ENCODE measurements at regions not wholly inside any gene's neighbourhood (a gene's known extent, or its start where the extent isn't known, plus 50 kb on each side); places are given as distances from the start of the nearest gene placed in this dataset.

GRCh38 chr5:88394536-88395175, 126.0 kb upstream of the TMEM161B start:
- no peak for DNase-seq

DNA sequence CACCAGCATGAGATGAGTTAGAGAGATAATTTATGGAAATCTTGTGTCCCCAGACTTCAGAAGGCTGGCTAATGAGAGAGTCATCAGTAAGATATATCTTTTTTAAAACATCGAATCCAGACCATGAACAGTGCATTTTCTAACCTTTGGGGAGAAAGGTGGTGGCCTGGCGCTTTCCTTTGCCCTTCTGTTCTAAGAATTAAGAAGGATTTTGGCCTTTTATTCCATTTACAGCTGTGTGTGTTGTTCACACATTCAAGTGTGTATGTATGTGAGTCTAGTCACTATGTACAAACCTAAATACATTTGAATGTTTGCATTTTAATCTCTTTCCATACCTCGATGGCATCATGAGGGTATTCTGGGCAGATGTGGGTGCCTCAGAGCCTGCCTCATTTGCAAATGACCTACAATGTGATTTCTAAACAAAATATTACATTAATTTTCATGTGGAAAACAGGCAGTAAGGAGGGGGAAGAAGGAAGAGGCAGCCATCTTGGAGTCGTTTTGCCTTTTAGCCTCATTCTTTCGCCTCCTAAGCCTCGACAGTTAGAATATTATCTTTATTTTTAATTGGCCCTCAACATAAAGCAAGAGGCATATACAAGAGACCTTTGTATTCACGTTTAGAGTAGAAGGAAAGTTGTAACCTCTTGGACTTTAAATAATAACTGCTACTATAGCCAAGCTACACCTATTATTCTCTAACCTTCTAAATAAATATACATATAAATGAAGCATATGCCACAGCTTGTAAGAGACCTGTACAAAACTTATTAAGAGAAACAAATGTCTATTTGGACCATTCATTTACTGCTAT, 125.3 kb upstream of the TMEM161B start:
- no peak for DNase-seq

GRCh38 chr5:88393042-88393441, 124.4 kb upstream of the TMEM161B start:
- DNase-seq = no peak

DNA sequence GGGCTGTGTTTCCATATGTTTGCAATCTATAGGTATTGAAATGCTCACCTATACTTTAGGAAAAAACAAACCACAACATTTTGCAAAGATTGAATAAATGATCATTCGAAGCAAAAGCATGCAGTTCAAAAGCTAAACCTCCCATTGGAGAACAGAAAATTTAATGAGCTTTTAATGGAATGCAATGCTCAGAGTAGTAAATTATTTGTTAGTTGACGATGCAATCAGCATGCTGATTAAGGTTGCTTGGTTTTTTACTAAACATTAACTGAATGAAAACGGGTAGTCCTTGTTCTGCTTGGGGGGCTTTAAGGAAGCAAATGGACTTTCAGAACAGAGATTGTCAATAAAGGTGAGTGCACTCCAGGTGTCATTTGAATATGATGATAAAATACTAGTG, 123.3 kb upstream of the TMEM161B start:
- DNase-seq = no peak

DNA sequence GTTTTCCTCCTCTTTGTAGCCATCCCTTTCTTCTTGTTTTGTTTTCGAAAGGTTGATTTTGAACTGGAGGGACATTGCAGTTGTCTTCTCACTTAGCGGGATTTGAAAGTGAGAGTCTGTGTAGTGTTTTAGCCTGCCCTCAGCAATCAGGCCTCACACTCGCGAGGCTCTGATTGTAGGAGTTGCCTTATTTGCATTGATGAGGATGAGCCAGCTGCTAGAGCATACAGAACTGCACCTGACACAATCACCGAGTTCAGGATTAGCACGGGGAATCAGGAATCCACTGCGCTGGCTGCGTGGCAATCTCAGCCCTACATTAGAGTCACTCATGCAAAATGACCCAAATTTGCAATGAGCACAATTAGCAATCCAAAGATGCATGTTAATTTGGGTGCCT, 122.5 kb upstream of the TMEM161B start:
- no peak for DNase-seq

DNA sequence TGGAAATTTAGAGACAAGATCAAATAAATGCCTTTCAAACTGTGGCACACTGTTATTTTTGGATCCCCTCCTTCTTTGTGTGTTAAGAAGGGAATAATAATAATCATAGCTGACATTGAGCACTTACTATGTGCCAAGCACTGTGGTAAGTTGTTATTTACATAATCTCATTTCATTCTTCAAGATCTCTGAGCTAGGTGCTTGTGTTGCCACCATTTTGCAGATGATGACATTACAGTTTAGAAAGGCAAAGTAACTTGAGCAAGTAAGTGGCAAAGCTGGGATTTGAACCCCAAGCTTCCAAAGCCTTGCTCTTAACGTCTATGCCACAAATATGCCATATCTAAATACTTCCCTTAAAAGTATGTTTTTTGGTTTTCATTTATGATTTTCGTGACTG, 121.8 kb upstream of the TMEM161B start:
- DNase-seq = no peak

DNA sequence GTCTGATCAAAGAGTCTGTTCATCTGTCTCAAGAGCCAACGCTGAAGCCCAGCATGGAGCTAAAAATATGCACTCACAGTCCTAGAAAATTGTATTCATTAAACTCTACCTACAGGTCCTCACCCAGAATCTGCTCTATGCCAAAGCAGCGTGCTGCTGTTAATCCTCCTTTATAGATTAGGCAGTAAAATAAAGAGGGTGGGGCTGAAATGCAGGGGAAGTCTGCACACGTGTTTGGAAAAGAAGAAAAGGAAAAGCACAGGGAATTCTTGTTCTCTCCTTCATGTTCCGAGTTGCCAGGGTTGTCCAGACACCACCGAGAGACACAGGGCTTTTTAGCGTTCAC, 121.4 kb upstream of the TMEM161B start:
- DNase-seq = no peak

DNA sequence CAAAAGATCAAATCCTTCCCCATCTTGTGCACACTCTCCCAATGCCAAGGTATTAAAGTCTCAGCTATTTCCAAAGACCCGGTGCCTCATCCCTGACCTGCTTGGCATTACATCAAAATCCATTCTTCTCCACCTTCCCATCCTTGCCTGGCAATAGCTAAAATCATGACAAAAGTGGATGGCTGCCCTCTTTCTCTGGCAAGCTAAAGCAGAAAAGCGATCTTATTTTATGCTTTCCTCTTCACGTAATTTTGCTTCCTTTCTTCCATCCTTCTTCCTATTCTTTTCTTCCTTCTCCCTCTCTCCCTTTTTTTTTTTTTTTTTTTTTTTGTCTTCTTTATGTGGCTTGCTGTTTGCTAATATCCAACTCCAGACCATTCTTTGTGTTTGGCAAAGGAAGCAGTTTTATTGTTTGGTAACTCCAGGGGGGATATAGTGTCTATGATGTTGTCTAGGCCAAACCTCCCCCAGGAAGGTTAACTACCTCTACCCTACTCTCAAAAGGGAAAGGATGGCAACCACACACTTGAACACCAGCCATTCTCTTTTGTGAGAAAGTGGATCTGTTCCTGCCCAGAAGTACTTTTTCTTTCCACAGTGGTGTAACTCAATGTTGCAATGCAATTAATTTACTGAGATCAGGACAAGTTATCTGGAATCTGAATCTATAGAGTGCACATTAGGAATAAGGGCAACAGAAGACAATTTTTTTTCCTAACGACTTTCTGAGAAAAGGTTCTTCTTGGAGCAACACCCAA, 120.9 kb upstream of the TMEM161B start:
- DNase-seq = no peak

GRCh38 chr5:88388476-88389337, 120.1 kb upstream of the TMEM161B start:
- DNase-seq = no peak

DNA sequence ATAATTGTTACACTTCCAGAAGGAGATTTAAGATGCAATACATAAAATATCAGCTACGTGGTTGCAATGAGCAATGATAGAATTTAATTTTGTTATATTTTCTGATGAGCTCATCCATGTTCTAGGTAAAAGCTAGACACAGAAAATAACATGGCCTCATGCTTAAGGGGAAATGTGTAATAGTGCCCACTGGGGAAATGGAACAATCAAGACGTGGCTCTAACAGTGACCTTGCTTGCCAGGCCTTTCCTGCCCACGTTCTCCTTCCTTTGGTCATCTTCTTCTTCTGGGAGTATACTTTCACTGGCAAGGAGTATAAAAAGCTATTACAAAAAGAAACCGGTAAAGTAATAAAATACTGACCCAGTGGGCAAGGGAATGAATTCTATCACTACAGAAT, 116.2 kb upstream of the TMEM161B start:
- no peak for DNase-seq

GRCh38 chr5:88380332-88380731, 111.7 kb upstream of the TMEM161B start:
- DNase-seq = no peak

DNA sequence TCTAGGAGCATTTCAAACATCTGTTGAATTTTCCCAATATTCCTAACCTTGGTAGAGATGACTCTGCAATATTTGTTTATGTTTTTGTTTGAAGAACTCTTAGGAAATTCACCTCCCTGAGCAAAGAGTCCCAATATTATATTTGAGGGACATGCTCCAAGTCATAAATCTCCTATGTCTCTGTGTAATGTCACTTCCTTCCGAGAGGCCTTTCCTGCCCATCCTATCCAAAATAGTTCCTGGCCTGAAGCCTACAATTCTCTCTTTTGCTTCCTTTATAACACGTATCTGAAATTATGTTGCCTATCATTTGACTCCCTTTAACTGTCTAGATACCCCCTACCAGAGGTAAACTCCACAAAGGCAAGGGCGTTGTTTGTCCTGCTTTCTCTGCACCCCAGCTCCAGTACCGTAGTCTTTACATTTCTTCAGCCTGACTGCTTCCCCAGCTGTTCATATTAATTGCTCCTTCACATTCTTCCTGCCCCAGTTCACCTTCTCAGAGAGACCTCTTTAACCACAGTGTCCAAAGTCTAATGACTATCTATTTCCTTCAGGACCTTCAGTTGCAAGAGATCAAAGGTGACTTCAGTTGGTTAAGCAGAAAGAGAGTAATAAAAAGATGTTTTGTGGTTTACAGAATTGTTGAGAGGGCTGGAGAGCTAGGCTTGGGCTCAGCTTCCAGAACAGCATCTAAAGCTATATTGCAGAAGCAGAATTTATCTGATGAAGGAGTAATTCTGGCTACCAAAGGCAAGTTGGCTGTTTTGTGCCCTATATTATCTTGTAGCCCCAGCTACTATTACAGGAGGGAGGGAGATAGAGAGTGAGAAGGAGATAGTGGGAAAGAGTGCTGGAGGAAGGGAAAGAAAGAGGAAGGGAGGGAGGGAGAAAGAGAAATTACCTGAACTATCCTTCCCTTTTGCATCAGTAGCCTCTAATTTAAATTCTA, 109.3 kb upstream of the TMEM161B start:
- no peak for DNase-seq

GRCh38 chr5:88377240-88377639, 108.6 kb upstream of the TMEM161B start:
- no peak for DNase-seq

DNA sequence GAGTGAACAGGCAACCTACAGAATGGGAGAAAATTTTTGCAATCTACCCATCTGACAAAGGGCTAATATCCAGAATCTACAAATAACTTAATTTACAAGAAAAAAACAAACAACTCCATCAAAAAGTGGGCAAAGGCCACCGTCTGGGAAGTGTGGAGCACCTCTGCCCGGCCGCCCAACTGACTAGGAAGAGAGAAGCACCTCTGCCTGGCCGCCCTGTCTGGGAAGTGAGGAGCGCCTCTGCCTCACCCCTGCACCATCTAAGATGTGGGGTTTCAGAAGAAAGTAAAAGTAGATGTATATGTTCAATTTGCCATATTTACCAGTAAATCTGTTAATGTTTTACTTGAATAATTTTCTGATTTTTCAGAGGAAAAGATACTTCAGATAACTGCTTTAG, 108.1 kb upstream of the TMEM161B start:
- no peak for DNase-seq

- DNase-seq = no peak
Observed at GRCh38 chr5:88374391-88374790, 105.7 kb upstream of the TMEM161B start.

GRCh38 chr5:88370824-88371223, 102.2 kb upstream of the TMEM161B start:
- no peak for DNase-seq

GRCh38 chr5:88368201-88368600, 99.6 kb upstream of the TMEM161B start:
- DNase-seq = no peak

- no peak for DNase-seq
Observed at GRCh38 chr5:88364991-88365390, 96.3 kb upstream of the TMEM161B start.

GRCh38 chr5:88355490-88356050, 86.9 kb upstream of the TMEM161B start:
- DNase-seq = no peak

GRCh38 chr5:88325868-88326267, 57.2 kb upstream of the TMEM161B start:
- DNase-seq = no peak

DNA sequence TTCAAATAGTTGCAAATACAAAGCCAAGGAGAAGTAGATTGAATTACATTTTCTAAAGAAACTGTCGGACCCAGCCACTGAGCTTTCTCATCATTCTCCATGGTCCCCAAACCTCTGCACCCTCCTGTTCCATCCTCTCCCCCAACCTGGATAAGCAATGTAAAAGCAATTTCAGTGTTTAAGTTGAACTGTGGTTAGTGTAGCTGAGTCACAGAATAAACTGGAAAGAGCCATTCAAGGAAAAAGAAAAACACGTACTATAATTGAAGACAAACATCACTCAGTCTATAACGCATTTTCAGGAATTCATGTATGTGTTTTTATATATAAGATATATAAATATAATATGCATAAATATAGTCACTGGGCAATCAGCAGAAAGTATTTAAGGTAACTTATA, 54.1 kb upstream of the TMEM161B start:
- no peak for DNase-seq
